IMR-90 (cell line): ENCODE measurements at regions not wholly inside any gene's neighbourhood (a gene's known extent, or its start where the extent isn't known, plus 50 kb on each side); places are given as distances from the start of the nearest gene placed in this dataset.

Experiments
- ATAC-seq: fragments of 200-7000 bp; cut with Tn5 transposase; 2 replicates; pipeline ENCODE4 v1.9.1; 2020; ENCODE audit warnings: low read depth, mild to moderate bottlenecking, moderate library complexity
- BruUV-seq: library from RNA; stranded (reverse); fragments of 400-500 nt; replicated peaks from 2 replicates; lab custom pipeline; 2021; lab: Mats Ljungman, UMichigan
- CTCF ChIA-PET: fragments of 300-600 bp; formaldehyde crosslinking; extraction: SDS; loops from one replicate; lab custom pipeline; 2021; ENCODE audit warnings: antibody characterized with exemption; lab: Yijun Ruan, JAX
- POLR2A ChIA-PET: fragments of 300-600 bp; sonication (Branson Sonifier 250); formaldehyde crosslinking; loops from one replicate; lab custom pipeline; 2022; ENCODE audit warnings: antibody characterized with exemption; ENCODE audit not compliant: unreplicated experiment; lab: Charles Lee
- DNase-seq: peaks from one replicate; pipeline ENCODE4 v3.0.0; 2013
- H2AFZ ChIP-seq: replicated peaks from 2 replicates; pipeline ENCODE3; 2013; ENCODE audit warnings: low read length, mild to moderate bottlenecking; ENCODE audit not compliant: poor library complexity
- H2AK5ac ChIP-seq: 2 replicates; pipeline ENCODE4 v1.6.1; 2013; ENCODE audit warnings: low read depth, low read length, inconsistent platforms
- H2AK9ac ChIP-seq: replicated peaks from 2 replicates; pipeline ENCODE3; 2013; ENCODE audit warnings: mild to moderate bottlenecking, low read depth, low read length, moderate library complexity; ENCODE audit not compliant: poor library complexity
- H2BK120ac ChIP-seq: 2 replicates; pipeline ENCODE4 v1.6.1; 2013; ENCODE audit warnings: low read depth, low read length, inconsistent platforms
- H2BK15ac ChIP-seq: 3 replicates; pipeline ENCODE4 v1.6.1; 2013; ENCODE audit warnings: low read depth, low read length, inconsistent platforms
- H2BK20ac ChIP-seq: 2 replicates; pipeline ENCODE4 v1.6.1; 2013; ENCODE audit warnings: low read depth, mild to moderate bottlenecking, inconsistent platforms, low read length, moderate library complexity
- H2BK5ac ChIP-seq: 2 replicates; pipeline ENCODE4 v1.6.1; 2013; ENCODE audit warnings: mild to moderate bottlenecking, low read depth, low read length, inconsistent platforms; ENCODE audit not compliant: poor library complexity, severe bottlenecking
- H3K14ac ChIP-seq: replicated peaks from 2 replicates; pipeline ENCODE4 v1.6.1; 2013; ENCODE audit warnings: low read depth, low read length, inconsistent platforms
- H3K18ac ChIP-seq: 2 replicates; pipeline ENCODE4 v1.6.1; 2013; ENCODE audit warnings: low read depth, low read length, control low read depth
- H3K23ac ChIP-seq: 2 replicates; pipeline ENCODE4 v1.6.1; 2013; ENCODE audit warnings: low read depth, low read length, inconsistent platforms
- H3K27ac ChIP-seq: 2 replicates; pipeline ENCODE4 v1.5.1; 2013; ENCODE audit warnings: mild to moderate bottlenecking, control low read depth, low read length; ENCODE audit not compliant: insufficient read depth
- H3K27me3 ChIP-seq: 2 replicates; pipeline ENCODE4 v1.6.1; 2013; ENCODE audit warnings: low read length; ENCODE audit not compliant: control insufficient read depth, insufficient read depth
- H3K36me3 ChIP-seq: 2 replicates; pipeline ENCODE4 v1.6.1; 2013; ENCODE audit warnings: low read length, mixed read lengths; ENCODE audit not compliant: control insufficient read depth, insufficient read depth
- H3K4ac ChIP-seq: 2 replicates; pipeline ENCODE4 v1.6.1; 2013; ENCODE audit warnings: low read depth, low read length, inconsistent platforms
- H3K4me1 ChIP-seq: 2 replicates; pipeline ENCODE4 v1.6.1; 2013; ENCODE audit warnings: low read length, mixed read lengths; ENCODE audit not compliant: control insufficient read depth, insufficient read depth
- H3K4me2 ChIP-seq: 2 replicates; pipeline ENCODE4 v1.6.1; 2013; ENCODE audit warnings: low read depth, mild to moderate bottlenecking, control low read depth, low read length, moderate library complexity
- H3K4me3 ChIP-seq: 2 replicates; pipeline ENCODE4 v1.5.1; 2013; ENCODE audit warnings: low read depth, mild to moderate bottlenecking, control low read depth, low read length, moderate library complexity; ENCODE audit not compliant: insufficient read depth
- H3K56ac ChIP-seq: 2 replicates; pipeline ENCODE4 v1.6.1; 2013; ENCODE audit warnings: low read length, inconsistent platforms; ENCODE audit not compliant: insufficient read depth; ENCODE audit errors: extremely low read depth
- H3K79me1 ChIP-seq, 2 experiments: 2 replicates each; pipeline ENCODE4 v1.6.1; 2013; ENCODE audit warnings: low read length in 2 of 2, inconsistent platforms in 1 of 2, low read depth in 1 of 2
- H3K9ac ChIP-seq: 2 replicates; pipeline ENCODE4 v1.6.1; 2013; ENCODE audit warnings: low read depth, low read length, control low read depth
- H3K9me1 ChIP-seq: 2 replicates; pipeline ENCODE4 v1.6.1; 2013; ENCODE audit warnings: low read length, inconsistent platforms; ENCODE audit not compliant: insufficient read depth
- H3K9me3 ChIP-seq: 2 replicates; pipeline ENCODE4 v1.6.1; 2013; ENCODE audit warnings: low read length; ENCODE audit not compliant: control insufficient read depth, insufficient read depth
- H4K20me1 ChIP-seq: 2 replicates; pipeline ENCODE4 v1.6.1; 2013; ENCODE audit warnings: low read length, inconsistent platforms; ENCODE audit not compliant: insufficient read depth
- H4K5ac ChIP-seq: 2 replicates; pipeline ENCODE4 v1.6.1; 2013; ENCODE audit warnings: mild to moderate bottlenecking, low read depth, low read length, control low read depth
- H4K8ac ChIP-seq, 2 experiments: 2 replicates each; pipeline ENCODE4 v1.6.1; 2013; ENCODE audit warnings: low read depth in 2 of 2, low read length in 2 of 2, control low read depth in 1 of 2, inconsistent platforms in 1 of 2
- H4K91ac ChIP-seq: 2 replicates; pipeline ENCODE4 v1.6.1; 2013; ENCODE audit warnings: low read depth, low read length, inconsistent platforms; ENCODE audit not compliant: insufficient read depth
- BHLHE40 ChIP-seq: fragments of 150-350 bp; IDR thresholded peaks from 2 replicates; pipeline ENCODE4 v1.6.1; 2016; ENCODE audit warnings: mild to moderate bottlenecking, low read depth, low read length
- CEBPB ChIP-seq: IDR thresholded peaks from 2 replicates; pipeline ENCODE4 v1.6.1; 2012; ENCODE audit warnings: low read depth, low read length, improper control_type of control experiment
- CHD1 ChIP-seq: IDR thresholded peaks from 2 replicates; pipeline ENCODE4 v1.6.1; 2012; ENCODE audit warnings: low read depth, low read length, improper control_type of control experiment
- CTCF ChIP-seq: conservative IDR thresholded peaks from 2 replicates; pipeline ENCODE4 v1.5.1; 2012; ENCODE audit warnings: mild to moderate bottlenecking, low read depth, low read length, improper control_type of control experiment
- ELK1 ChIP-seq: fragments of 150-350 bp; IDR thresholded peaks from 2 replicates; pipeline ENCODE4 v1.6.1; 2016; ENCODE audit warnings: low read depth, mild to moderate bottlenecking, low read length, moderate library complexity, borderline replicate concordance
- MAFK ChIP-seq: IDR thresholded peaks from 2 replicates; pipeline ENCODE4 v1.6.1; 2012; ENCODE audit warnings: low read depth, low read length, improper control_type of control experiment
- MAZ ChIP-seq: IDR thresholded peaks from 2 replicates; pipeline ENCODE4 v1.6.1; 2012; ENCODE audit warnings: low read depth, mild to moderate bottlenecking, low read length, improper control_type of control experiment, moderate library complexity, borderline replicate concordance
- MXI1 ChIP-seq: IDR thresholded peaks from 2 replicates; pipeline ENCODE4 v1.6.1; 2012; ENCODE audit warnings: low read depth, mild to moderate bottlenecking, low read length, moderate library complexity, borderline replicate concordance
- NFE2L2 ChIP-seq: fragments of 150-350 bp; IDR thresholded peaks from 2 replicates; pipeline ENCODE4 v1.6.1; 2016; ENCODE audit warnings: low read depth, mild to moderate bottlenecking, low read length
- POLR2A ChIP-seq: IDR thresholded peaks from 2 replicates; pipeline ENCODE4 v1.6.1; 2012; ENCODE audit warnings: mild to moderate bottlenecking, low read depth, low read length
- RAD21 ChIP-seq: IDR thresholded peaks from 2 replicates; pipeline ENCODE4 v1.6.1; 2012; ENCODE audit warnings: low read length, improper control_type of control experiment
- RCOR1 ChIP-seq: IDR thresholded peaks from 2 replicates; pipeline ENCODE4 v1.6.1; 2012; ENCODE audit warnings: mild to moderate bottlenecking, low read length, improper control_type of control experiment; ENCODE audit not compliant: insufficient replicate concordance
- RFX5 ChIP-seq: IDR thresholded peaks from 2 replicates; pipeline ENCODE4 v1.8.0; 2012; ENCODE audit warnings: low read depth, mild to moderate bottlenecking, low read length, moderate library complexity
- SMC3 ChIP-seq: fragments of 150-350 bp; IDR thresholded peaks from 2 replicates; pipeline ENCODE4 v1.6.1; 2016; ENCODE audit warnings: low read depth, mild to moderate bottlenecking, antibody characterized with exemption, low read length, moderate library complexity
- USF2 ChIP-seq: fragments of 150-350 bp; IDR thresholded peaks from 2 replicates; pipeline ENCODE4 v1.6.1; 2017; ENCODE audit warnings: mild to moderate bottlenecking, antibody characterized with exemption, low read length, low read depth
- dilution Hi-C: fragments of 300-500 bp; cut with HindIII; formaldehyde crosslinking; loops from one replicate; pipeline ENCODE4 v1.14.3; 2018; ENCODE audit warnings: low sequenced_read_pairs; ENCODE audit not compliant: unreplicated experiment
- in situ Hi-C: fragments of 300-500 bp; cut with MboI; formaldehyde crosslinking; loops from 3 replicates; pipeline ENCODE4 v1.14.3; 2019; ENCODE audit warnings: low sequenced_read_pairs, inconsistent platforms, mixed read lengths
- intact Hi-C: fragments of 100-400 bp; cut with micrococcal nuclease; formaldehyde crosslinking; loops from 2 replicates; pipeline ENCODE4 v1.10.0; 2022

- in situ Hi-C loops (no loop called here), intact Hi-C loops (no loop called here), dilution Hi-C loops (no loop called here)
- no peaks in the 10 kb centered on the region for H3K36me3 ChIP-seq
- H3K27ac ChIP-seq: no peak overlapping the region
- no TSS peak for BruUV-seq
- H2BK5ac ChIP-seq: no peak overlapping the region
- H2AK5ac ChIP-seq: no peak overlapping the region
- no peaks in the 10 kb centered on the region for H4K20me1 ChIP-seq
- H3K4me1 ChIP-seq: no peaks in the 10 kb centered on the region
- DNase-seq (no peak), ATAC-seq (no peak)
- H3K56ac ChIP-seq: no peak overlapping the region
- H4K8ac ChIP-seq: no peak overlapping the region
- H2BK120ac ChIP-seq: no peak overlapping the region
- H2BK15ac ChIP-seq: no peak overlapping the region
- no peak overlapping the region for H2AK9ac ChIP-seq
- no peak overlapping the region for H4K5ac ChIP-seq
- H3K18ac ChIP-seq: no peak overlapping the region
- H3K9me3 ChIP-seq: peaks cover 9% of the 10 kb centered on the region; the same call in 1 of the 2 replicates
- TF ChIP-seq RAD21 (no peak), MAFK (no peak), ELK1 (no peak), RFX5 (no peak), CEBPB (no peak), BHLHE40 (no peak), MXI1 (no peak), SMC3 (no peak), MAZ (no peak), CHD1 (no peak), NFE2L2 (no peak), USF2 (no peak), RCOR1 (no peak), POLR2A (no peak), CTCF (no peak)
- H2BK20ac ChIP-seq: no peak overlapping the region
- ChIA-PET CTCF (no interaction called here), POLR2A (no interaction called here)
- no peaks in the 10 kb centered on the region for H3K27me3 ChIP-seq
- H3K9ac ChIP-seq: no peak overlapping the region
- no peaks in the 10 kb centered on the region for H3K79me1 ChIP-seq
- H3K9me1 ChIP-seq: no peaks in the 10 kb centered on the region
- no peak overlapping the region for H3K4ac ChIP-seq
- H3K4me2 ChIP-seq: no peak overlapping the region
- H3K4me3 ChIP-seq: no peak overlapping the region
- H3K14ac ChIP-seq: no peak overlapping the region
- no peak overlapping the region for H3K23ac ChIP-seq
- no peak overlapping the region for H2AFZ ChIP-seq
- no peak overlapping the region for H4K91ac ChIP-seq
Observed at GRCh38 chr20:22232923-22233322, 351.4 kb downstream of the FOXA2 start.
